ENCODE measurements at regions not wholly inside any gene's neighbourhood (a gene's known extent, or its start where the extent isn't known, plus 50 kb on each side); places are given as distances from the start of the nearest gene placed in this dataset.

- TF ChIP-seq FOXP4 (CRISPR knock-in tag; IDR thresholded peaks at IDR 0.05) (no peak), NFATC4 (CRISPR knock-in tag; IDR thresholded peaks at IDR 0.05) (no peak), TP53 (CRISPR knock-in tag; IDR thresholded peaks at IDR 0.05) (no peak), GABPB1 (CRISPR knock-in tag; IDR thresholded peaks at IDR 0.05) (no peak), ERG (CRISPR knock-in tag; IDR thresholded peaks at IDR 0.05) (no peak), IRF2 (CRISPR knock-in tag; IDR thresholded peaks at IDR 0.05; ENCODE audit: borderline replicate concordance, low read depth) (no peak)
These were observed 200.6 kb upstream of the NR4A3 start (continued) for GRCh38 chr9:99621040-99621439.

- Mint-ChIP-seq H3K9me3 (no peaks in the 10 kb centered on the region), H3K4me3 (no peak overlapping the region), H3K27ac (no peak overlapping the region), H3K4me1 (peaks cover 11% of the 10 kb centered on the region), H3K27me3 (ENCODE audit: low read depth) (no peaks in the 10 kb centered on the region), H3K36me3 (no peaks in the 10 kb centered on the region)
- ChIA-PET POLR2A (no interaction called here), CTCF (no interaction called here)
- peak; percentile 52 for ATAC-seq
- DNase-seq (ENCODE audit: low spot score): no peak
- TF ChIP-seq RORB (CRISPR knock-in tag; IDR thresholded peaks at IDR 0.05): no peak
- no peak for TF ChIP-seq GRHL2 (CRISPR knock-in tag; IDR thresholded peaks at IDR 0.05; ENCODE audit: insufficient replicate concordance, severe bottlenecking)
- TF ChIP-seq ZNF219 (CRISPR knock-in tag; IDR thresholded peaks at IDR 0.05; ENCODE audit: borderline replicate concordance): no peak
- no peak for TF ChIP-seq ATF3 (CRISPR knock-in tag; conservative IDR thresholded peaks at IDR 0.05)
- TF ChIP-seq, protein P1, sequence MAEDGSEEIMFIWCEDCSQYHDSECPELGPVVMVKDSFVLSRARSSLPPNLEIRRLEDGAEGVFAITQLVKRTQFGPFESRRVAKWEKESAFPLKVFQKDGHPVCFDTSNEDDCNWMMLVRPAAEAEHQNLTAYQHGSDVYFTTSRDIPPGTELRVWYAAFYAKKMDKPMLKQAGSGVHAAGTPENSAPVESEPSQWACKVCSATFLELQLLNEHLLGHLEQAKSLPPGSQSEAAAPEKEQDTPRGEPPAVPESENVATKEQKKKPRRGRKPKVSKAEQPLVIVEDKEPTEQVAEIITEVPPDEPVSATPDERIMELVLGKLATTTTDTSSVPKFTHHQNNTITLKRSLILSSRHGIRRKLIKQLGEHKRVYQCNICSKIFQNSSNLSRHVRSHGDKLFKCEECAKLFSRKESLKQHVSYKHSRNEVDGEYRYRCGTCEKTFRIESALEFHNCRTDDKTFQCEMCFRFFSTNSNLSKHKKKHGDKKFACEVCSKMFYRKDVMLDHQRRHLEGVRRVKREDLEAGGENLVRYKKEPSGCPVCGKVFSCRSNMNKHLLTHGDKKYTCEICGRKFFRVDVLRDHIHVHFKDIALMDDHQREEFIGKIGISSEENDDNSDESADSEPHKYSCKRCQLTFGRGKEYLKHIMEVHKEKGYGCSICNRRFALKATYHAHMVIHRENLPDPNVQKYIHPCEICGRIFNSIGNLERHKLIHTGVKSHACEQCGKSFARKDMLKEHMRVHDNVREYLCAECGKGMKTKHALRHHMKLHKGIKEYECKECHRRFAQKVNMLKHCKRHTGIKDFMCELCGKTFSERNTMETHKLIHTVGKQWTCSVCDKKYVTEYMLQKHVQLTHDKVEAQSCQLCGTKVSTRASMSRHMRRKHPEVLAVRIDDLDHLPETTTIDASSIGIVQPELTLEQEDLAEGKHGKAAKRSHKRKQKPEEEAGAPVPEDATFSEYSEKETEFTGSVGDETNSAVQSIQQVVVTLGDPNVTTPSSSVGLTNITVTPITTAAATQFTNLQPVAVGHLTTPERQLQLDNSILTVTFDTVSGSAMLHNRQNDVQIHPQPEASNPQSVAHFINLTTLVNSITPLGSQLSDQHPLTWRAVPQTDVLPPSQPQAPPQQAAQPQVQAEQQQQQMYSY (CRISPR knock-in tag; IDR thresholded peaks at IDR 0.05): no peak
- TF ChIP-seq USF1 (CRISPR knock-in tag; IDR thresholded peaks at IDR 0.05): no peak
- no peak for TF ChIP-seq ZNF121 (CRISPR knock-in tag; IDR thresholded peaks at IDR 0.05)
- TF ChIP-seq TEAD1 (CRISPR knock-in tag; IDR thresholded peaks at IDR 0.05): no peak
- TF ChIP-seq ATF1 (CRISPR knock-in tag; IDR thresholded peaks at IDR 0.05): no peak
- no peak for TF ChIP-seq E2F1 (CRISPR knock-in tag; IDR thresholded peaks at IDR 0.05)
These were observed 199.0 kb upstream of the NR4A3 start for GRCh38 chr9:99622679-99623078.

Data from WTC11 (cell line).